ENCODE measurements at regions not wholly inside any gene's neighbourhood (a gene's known extent, or its start where the extent isn't known, plus 50 kb on each side); places are given as distances from the start of the nearest gene placed in this dataset.

GRCh38 chr2:239731998-239732665 lies 293.0 kb downstream of the NDUFA10 start:
- TF ChIP-seq GATA2 (IDR thresholded peaks at IDR 0.05; ENCODE audit: low read depth, low read length) (no peak), GATA3 (IDR thresholded peaks at IDR 0.05; ENCODE audit: low read depth, low read length) (no peak)

Data from SH-SY5Y (cell line).